T follicular helper cell (primary cell): ENCODE measurements at regions not wholly inside any gene's neighbourhood (a gene's known extent, or its start where the extent isn't known, plus 50 kb on each side); places are given as distances from the start of the nearest gene placed in this dataset.

ENCODE experiments used
- DNase-seq: peaks from one replicate; pipeline ENCODE4 v3.0.0-alpha.2; 2020; ENCODE audit warnings: low read depth

- DNase-seq: no peak
Measured at GRCh38 chr4:184949020-184949419, 69.3 kb upstream of the HELT start.

GRCh38 chr4:184950117-184950830 is 68.0 kb upstream of the HELT start:
- no peak for DNase-seq

GRCh38 chr4:184950926-184951325 is 67.4 kb upstream of the HELT start:
- DNase-seq: no peak

GRCh38 chr4:184951668-184952160 is 66.6 kb upstream of the HELT start:
- no peak for DNase-seq

- no peak for DNase-seq
Measured at GRCh38 chr4:184952522-184952921, 65.8 kb upstream of the HELT start.

GRCh38 chr4:184953421-184953945 is 64.8 kb upstream of the HELT start:
- no peak for DNase-seq

GRCh38 chr4:184953971-184954370 is 64.3 kb upstream of the HELT start:
- no peak for DNase-seq

GRCh38 chr4:184954482-184954881 is 63.8 kb upstream of the HELT start:
- DNase-seq: no peak

GRCh38 chr4:184955116-184955515 is 63.2 kb upstream of the HELT start:
- no peak for DNase-seq

GRCh38 chr4:184955636-184956035 is 62.7 kb upstream of the HELT start:
- no peak for DNase-seq

GRCh38 chr4:184957446-184958115 is 60.7 kb upstream of the HELT start:
- no peak for DNase-seq

- DNase-seq: no peak
Measured at GRCh38 chr4:184958127-184958922, 60.0 kb upstream of the HELT start.

GRCh38 chr4:184958923-184959210 is 59.4 kb upstream of the HELT start:
- DNase-seq: no peak

- no peak for DNase-seq
Measured at GRCh38 chr4:184959309-184959708, 59.0 kb upstream of the HELT start.

GRCh38 chr4:184959786-184960185 is 58.5 kb upstream of the HELT start:
- DNase-seq: no peak

- no peak for DNase-seq
Measured at GRCh38 chr4:184960505-184960971, 57.8 kb upstream of the HELT start.

- no peak for DNase-seq
Measured at GRCh38 chr4:184961660-184962059, 56.6 kb upstream of the HELT start.

GRCh38 chr4:184962125-184962638 is 56.1 kb upstream of the HELT start:
- no peak for DNase-seq

- peak; percentile 9 for DNase-seq
Measured at GRCh38 chr4:184965230-184966050, 52.9 kb upstream of the HELT start.

- peak; percentile 4 for DNase-seq
Measured at GRCh38 chr4:184966051-184966691, 52.1 kb upstream of the HELT start.

- DNase-seq: peak; percentile 6
Measured at GRCh38 chr4:184967699-184968098, 50.6 kb upstream of the HELT start.
